A549 (cell line): ENCODE measurements at regions not wholly inside any gene's neighbourhood (a gene's known extent, or its start where the extent isn't known, plus 50 kb on each side); places are given as distances from the start of the nearest gene placed in this dataset.

Source experiments
- ATAC-seq, 2 experiments: fragments of 200-7000 bp in 1 of 2; fragments of >200 bp in 1 of 2; cut with Nextera tagmentation in 1 of 2; cut with Tn5 transposase in 1 of 2; 3 replicates each; pipeline versions ENCODE4 v1.8.0 to v1.9.1; 2018 to 2020; ENCODE audit warnings: mild to moderate bottlenecking in 1 of 2, moderate library complexity in 1 of 2
- CTCF ChIA-PET: fragments of 300-600 bp; sonication (Branson Sonifier 250); formaldehyde crosslinking; extraction: SDS; loops from one replicate; lab custom pipeline; 2021; ENCODE audit warnings: antibody characterized with exemption, inconsistent platforms; lab: Yijun Ruan, JAX
- POLR2A ChIA-PET: fragments of 350-600 bp; formaldehyde crosslinking; extraction: SDS; loops from one replicate; lab custom pipeline; 2021; ENCODE audit warnings: antibody characterized with exemption, inconsistent platforms; lab: Yijun Ruan, JAX
- DNase-seq, 2 experiments: peaks; one replicate each; pipeline versions ENCODE4 v3.0.0 to v3.0.0-alpha.2; 2011 to 2016; ENCODE audit warnings: low read depth in 1 of 2, low spot score in 1 of 2
- FAIRE-seq: peaks from 2 replicates; lab custom pipeline; 2011; peaks lifted over from hg19 to GRCh38; lab: Jason Lieb, UNC
- H3K27ac ChIP-seq, 2 experiments: fragments of >200 bp; sonication (Bioruptor Twin); formaldehyde crosslinking; 3 replicates each; pipeline ENCODE4 v1.5.1; 2016 to 2017
- H3K4me1 ChIP-seq: fragments of >200 bp; sonication (Bioruptor Twin); formaldehyde crosslinking; 3 replicates; pipeline ENCODE4 v1.6.1; 2016
- H3K4me2 ChIP-seq: fragments of >200 bp; sonication (Bioruptor Twin); formaldehyde crosslinking; 3 replicates; pipeline ENCODE4 v1.6.1; 2016
- H3K4me3 ChIP-seq: fragments of >200 bp; sonication (Bioruptor Twin); formaldehyde crosslinking; 3 replicates; pipeline ENCODE4 v1.5.1; 2016
- H3K9me3 ChIP-seq: fragments of >200 bp; sonication (Bioruptor Twin); formaldehyde crosslinking; 3 replicates; pipeline ENCODE4 v1.6.1; 2016
- BCL3 ChIP-seq: fragments of >200 bp; sonication (Bioruptor Twin); formaldehyde crosslinking; IDR thresholded peaks from 3 replicates; pipeline ENCODE4 v1.6.1; 2016
- E2F6 ChIP-seq: IDR thresholded peaks from 2 replicates; pipeline ENCODE4 v1.6.1; 2012; ENCODE audit warnings: low read depth, borderline replicate concordance
- EHMT2 ChIP-seq: fragments of 200-600 bp; sonication (generic); IDR thresholded peaks from 2 replicates; pipeline ENCODE4 v1.6.1; 2016; ENCODE audit warnings: antibody characterized with exemption, low read depth, mild to moderate bottlenecking, moderate library complexity
- ELK1 ChIP-seq: fragments of 150-350 bp; IDR thresholded peaks from 2 replicates; pipeline ENCODE4 v1.6.1; 2014; ENCODE audit warnings: low read depth, mild to moderate bottlenecking, low read length
- ESRRA ChIP-seq: fragments of 150-350 bp; IDR thresholded peaks from 2 replicates; pipeline ENCODE4 v1.6.1; 2014; ENCODE audit warnings: mild to moderate bottlenecking, low read length, borderline replicate concordance
- FOSL2 ChIP-seq, 2 experiments: fragments of 450-650 bp in 1 of 2; fragments of >200 bp in 1 of 2; sonication (Bioruptor Twin) in 1 of 2; formaldehyde crosslinking; IDR thresholded peaks; 2 replicates each; pipeline versions ENCODE4 v1.5.0 to v1.6.1; 2016 to 2020; ENCODE audit warnings: mild to moderate bottlenecking in 1 of 2, moderate library complexity in 1 of 2
- FOXS1 ChIP-seq: fragments of 250-450 bp; sonication (Bioruptor Pico); IDR thresholded peaks from 2 replicates; pipeline ENCODE4 v1.5.0; 2020; ENCODE audit warnings: mild to moderate bottlenecking, moderate library complexity
- HEYL ChIP-seq: fragments of 250-450 bp; sonication (Bioruptor Pico); IDR thresholded peaks from 2 replicates; pipeline ENCODE4 v1.8.0; 2021; ENCODE audit warnings: mild to moderate bottlenecking, moderate library complexity
- HMGXB4 ChIP-seq: fragments of 250-450 bp; sonication (Bioruptor Pico); IDR thresholded peaks from 2 replicates; pipeline ENCODE4 v1.5.0; 2021; ENCODE audit warnings: mild to moderate bottlenecking, moderate library complexity, borderline replicate concordance
- JUNB ChIP-seq: fragments of >200 bp; sonication (Bioruptor Twin); formaldehyde crosslinking; IDR thresholded peaks from 2 replicates; pipeline ENCODE4 v1.6.1; 2016
- KDM5A ChIP-seq: fragments of 200-600 bp; sonication (generic); IDR thresholded peaks from 2 replicates; pipeline ENCODE4 v1.6.1; 2016; ENCODE audit warnings: antibody characterized with exemption, mild to moderate bottlenecking
- MAX ChIP-seq: IDR thresholded peaks from 2 replicates; pipeline ENCODE4 v1.6.1; 2012
- MYC ChIP-seq: IDR thresholded peaks from 2 replicates; pipeline ENCODE4 v1.6.1; 2012; ENCODE audit warnings: mild to moderate bottlenecking, inconsistent platforms, low read length, improper control_type of control experiment, borderline replicate concordance
- NFE2L2 ChIP-seq: fragments of 150-350 bp; conservative IDR thresholded peaks from 2 replicates; pipeline ENCODE4 v1.6.1; 2014; ENCODE audit warnings: low read length
- POLR2AphosphoS2 ChIP-seq: conservative IDR thresholded peaks from 2 replicates; pipeline ENCODE4 v1.6.1; 2012; ENCODE audit warnings: low read length, improper control_type of control experiment, inconsistent platforms
- RAD21 ChIP-seq, 2 experiments: fragments of >200 bp in 1 of 2; sonication (Bioruptor Twin) in 1 of 2; formaldehyde crosslinking in 1 of 2; IDR thresholded peaks in 1 of 2; conservative IDR thresholded peaks in 1 of 2; 2 replicates in 1 of 2; 3 replicates in 1 of 2; pipeline ENCODE4 v1.6.1; 2012 to 2018; ENCODE audit warnings: inconsistent platforms in 1 of 2
- RARB ChIP-seq: fragments of 250-450 bp; sonication (Bioruptor Pico); IDR thresholded peaks from 2 replicates; pipeline ENCODE4 v1.8.0; 2021; ENCODE audit warnings: mild to moderate bottlenecking, moderate library complexity
- REST ChIP-seq: fragments of 200-600 bp; sonication (generic); IDR thresholded peaks from 2 replicates; pipeline ENCODE4 v1.6.1; 2016; ENCODE audit warnings: antibody characterized with exemption, mild to moderate bottlenecking, moderate library complexity
- USF2 ChIP-seq: fragments of 450-650 bp; IDR thresholded peaks from 2 replicates; pipeline ENCODE4 v1.6.1; 2014; ENCODE audit warnings: antibody characterized with exemption
- ZNF302 ChIP-seq: fragments of 250-450 bp; sonication (Bioruptor Pico); IDR thresholded peaks from 2 replicates; pipeline ENCODE4 v1.9.0; 2021; ENCODE audit warnings: inconsistent platforms, mild to moderate bottlenecking, moderate library complexity

GRCh38 chr14:55963295-55963694 lies 154.9 kb upstream of the PELI2 start:
- Histone ChIP-seq H3K9me3 (no peaks in the 10 kb centered on the region), H3K4me2 (no peak overlapping the region), H3K27ac (no peak overlapping the region), H3K4me1 (no peaks in the 10 kb centered on the region), H3K4me3 (no peak overlapping the region)
- FAIRE-seq (no peak), DNase-seq (no peak), ATAC-seq (no peak)
- ChIA-PET CTCF (no interaction called here), POLR2A (no interaction called here)
- no peak for TF ChIP-seq FOSL2 (IDR thresholded peaks at IDR 0.05)
- no peak for TF ChIP-seq FOSL2 (CRISPR knock-in tag; IDR thresholded peaks at IDR 0.05)
- no peak for TF ChIP-seq USF2
- TF ChIP-seq BCL3 = no peak
- TF ChIP-seq MYC = no peak
- TF ChIP-seq FOXS1 (CRISPR knock-in tag) = no peak
- no peak for TF ChIP-seq HEYL (CRISPR knock-in tag)
- TF ChIP-seq MAX = no peak
- TF ChIP-seq NFE2L2 = no peak
- no peak for TF ChIP-seq KDM5A
- TF ChIP-seq REST = no peak
- TF ChIP-seq E2F6 = no peak
- TF ChIP-seq ELK1 = no peak
- TF ChIP-seq RAD21 (conservative IDR thresholded peaks at IDR 0.05 in 1 of 2, IDR thresholded peaks at IDR 0.05 in 1 of 2) = no peak
- no peak for TF ChIP-seq RARB
- TF ChIP-seq JUNB = no peak
- TF ChIP-seq ZNF302 (CRISPR knock-in tag) = no peak
- TF ChIP-seq ESRRA = no peak
- TF ChIP-seq POLR2AphosphoS2 = no peak
- no peak for TF ChIP-seq EHMT2
- no peak for TF ChIP-seq HMGXB4 (CRISPR knock-in tag)
